Calu3 (cell line): ENCODE measurements at regions not wholly inside any gene's neighbourhood (a gene's known extent, or its start where the extent isn't known, plus 50 kb on each side); places are given as distances from the start of the nearest gene placed in this dataset.
A peak's percentile ranks its signal among the peaks of the same experiment; 100 is the strongest.

ENCODE experiments used
- BruUV-seq: library from RNA; stranded (reverse); fragments of 400-500 nt; replicated peaks from 2 replicates; lab custom pipeline; 2021; lab: Mats Ljungman, UMichigan
- CTCF ChIA-PET: fragments of 300-600 bp; sonication (Branson Sonifier 250); formaldehyde crosslinking; loops from one replicate; lab custom pipeline; 2022; ENCODE audit warnings: antibody characterized with exemption; lab: Charles Lee
- DNase-seq: peaks from one replicate; pipeline ENCODE4 v3.0.0; 2022
- H3K27ac Mint-ChIP-seq: one replicate; pipeline ENCODE4 v1.8.0; 2022; ENCODE audit warnings: mixed read lengths; ENCODE audit not compliant: unreplicated experiment
- H3K27me3 Mint-ChIP-seq: one replicate; pipeline ENCODE4 v1.8.0; 2022; ENCODE audit warnings: mixed read lengths; ENCODE audit not compliant: unreplicated experiment
- H3K36me3 Mint-ChIP-seq: one replicate; pipeline ENCODE4 v1.8.0; 2022; ENCODE audit warnings: mild to moderate bottlenecking, moderate library complexity, mixed read lengths; ENCODE audit not compliant: insufficient read depth, unreplicated experiment
- H3K4me1 Mint-ChIP-seq: one replicate; pipeline ENCODE4 v1.8.0; 2022; ENCODE audit warnings: mild to moderate bottlenecking, low read depth, mixed read lengths; ENCODE audit not compliant: unreplicated experiment
- H3K4me3 Mint-ChIP-seq: one replicate; pipeline ENCODE4 v1.8.0; 2022; ENCODE audit warnings: mild to moderate bottlenecking, low read depth, moderate library complexity, mixed read lengths; ENCODE audit not compliant: unreplicated experiment
- H3K9me3 Mint-ChIP-seq: one replicate; pipeline ENCODE4 v1.8.0; 2022; ENCODE audit warnings: low read depth, mixed read lengths; ENCODE audit not compliant: unreplicated experiment
- intact Hi-C: fragments of 100-400 bp; cut with micrococcal nuclease; formaldehyde crosslinking; loops from one replicate; pipeline ENCODE4 v1.10.0; 2022; ENCODE audit not compliant: unreplicated experiment
- TF ChIP-seq, protein P1 (sequence below): fragments of 200-600 bp; IDR thresholded peaks from one replicate; pipeline ENCODE4 v1.8.0; 2022; ENCODE audit warnings: antibody characterized with exemption; ENCODE audit not compliant: unreplicated experiment

DNA sequence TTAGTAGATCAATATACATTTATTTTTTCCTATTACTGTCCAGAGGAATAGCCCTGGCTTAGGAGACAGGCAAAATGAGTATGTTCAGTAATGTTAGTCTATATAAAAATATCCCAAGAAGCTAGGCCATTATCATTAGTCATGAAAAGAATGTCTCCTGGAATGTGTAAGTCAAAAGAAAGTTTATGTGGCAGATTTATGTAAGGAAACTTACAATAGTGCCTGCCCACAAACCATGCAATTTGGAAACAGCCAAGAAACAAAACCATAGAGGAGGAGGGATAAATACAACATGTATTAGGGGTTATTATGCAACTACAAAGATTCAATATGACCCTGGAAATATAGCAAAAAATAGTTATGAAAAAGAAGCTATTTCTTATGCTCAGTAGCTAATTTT is 96.3 kb downstream of the NOL4 start:
- Mint-ChIP-seq H3K36me3 (no peaks in the 10 kb centered on the region), H3K9me3 (no peaks in the 10 kb centered on the region), H3K27me3 (no peaks in the 10 kb centered on the region), H3K4me1 (no peaks in the 10 kb centered on the region), H3K4me3 (no peak overlapping the region), H3K27ac (no peak overlapping the region)
- intact Hi-C loops = no loop called here
- TF ChIP-seq, protein P1, sequence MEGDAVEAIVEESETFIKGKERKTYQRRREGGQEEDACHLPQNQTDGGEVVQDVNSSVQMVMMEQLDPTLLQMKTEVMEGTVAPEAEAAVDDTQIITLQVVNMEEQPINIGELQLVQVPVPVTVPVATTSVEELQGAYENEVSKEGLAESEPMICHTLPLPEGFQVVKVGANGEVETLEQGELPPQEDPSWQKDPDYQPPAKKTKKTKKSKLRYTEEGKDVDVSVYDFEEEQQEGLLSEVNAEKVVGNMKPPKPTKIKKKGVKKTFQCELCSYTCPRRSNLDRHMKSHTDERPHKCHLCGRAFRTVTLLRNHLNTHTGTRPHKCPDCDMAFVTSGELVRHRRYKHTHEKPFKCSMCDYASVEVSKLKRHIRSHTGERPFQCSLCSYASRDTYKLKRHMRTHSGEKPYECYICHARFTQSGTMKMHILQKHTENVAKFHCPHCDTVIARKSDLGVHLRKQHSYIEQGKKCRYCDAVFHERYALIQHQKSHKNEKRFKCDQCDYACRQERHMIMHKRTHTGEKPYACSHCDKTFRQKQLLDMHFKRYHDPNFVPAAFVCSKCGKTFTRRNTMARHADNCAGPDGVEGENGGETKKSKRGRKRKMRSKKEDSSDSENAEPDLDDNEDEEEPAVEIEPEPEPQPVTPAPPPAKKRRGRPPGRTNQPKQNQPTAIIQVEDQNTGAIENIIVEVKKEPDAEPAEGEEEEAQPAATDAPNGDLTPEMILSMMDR = no peak
- CTCF ChIA-PET = no interaction called here
- no TSS peak for BruUV-seq
- DNase-seq = no peak

DNA sequence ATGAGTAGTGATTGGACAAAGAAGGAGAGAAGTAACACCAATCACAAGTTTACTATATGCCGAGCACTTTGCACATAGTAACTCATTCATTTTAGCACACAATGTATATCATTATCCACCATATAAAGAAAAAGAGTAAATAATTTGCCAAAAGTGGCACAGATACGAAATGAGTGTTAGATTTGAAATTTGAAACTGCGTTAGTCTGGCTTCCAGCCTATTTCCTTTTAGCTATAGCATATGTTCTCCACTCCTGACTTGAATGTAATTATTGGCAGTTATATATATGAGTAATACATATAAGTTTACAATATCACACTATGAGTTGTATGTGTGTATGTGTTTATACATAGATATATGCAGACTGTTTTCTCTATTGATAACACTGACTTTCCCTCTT is 98.6 kb downstream of the NOL4 start:
- Mint-ChIP-seq H3K4me3 (no peak overlapping the region), H3K4me1 (peaks cover 9% of the 10 kb centered on the region), H3K36me3 (peaks cover 4% of the 10 kb centered on the region), H3K9me3 (no peaks in the 10 kb centered on the region), H3K27ac (no peak overlapping the region), H3K27me3 (no peaks in the 10 kb centered on the region)
- DNase-seq = no peak
- intact Hi-C loops = no loop called here
- no TSS peak for BruUV-seq
- TF ChIP-seq, protein P1 = no peak
- CTCF ChIA-PET = no interaction called here

DNA sequence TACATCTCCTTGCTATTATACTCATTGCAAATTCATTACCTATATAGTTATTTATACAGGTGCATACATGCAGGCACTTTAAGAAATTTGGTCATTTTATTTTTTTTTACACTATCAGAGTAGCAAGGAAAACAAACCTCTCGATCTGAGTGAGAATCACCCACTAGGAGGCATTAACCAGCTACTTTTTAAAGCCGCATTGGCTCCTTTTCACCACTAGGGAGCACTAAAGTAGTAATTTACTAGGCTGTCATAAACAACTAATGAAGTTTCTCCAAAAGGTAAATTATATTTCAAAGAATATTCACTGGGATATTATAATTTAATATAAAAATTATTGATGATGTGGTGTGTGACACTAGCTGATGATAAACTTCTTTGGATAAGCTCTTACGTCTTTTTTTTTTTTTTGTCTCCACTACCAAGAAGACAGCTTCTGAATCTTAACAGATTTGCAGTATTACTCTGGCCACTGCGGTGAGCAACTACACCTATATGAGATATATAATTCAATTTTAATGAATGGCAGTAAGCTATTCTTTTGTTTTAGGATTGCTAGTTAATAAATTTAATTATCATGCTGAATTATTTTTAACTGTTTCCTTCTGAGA is 101.9 kb downstream of the NOL4 start:
- peaks cover 5% of the 10 kb centered on the region for H3K36me3 Mint-ChIP-seq
- intact Hi-C loops = loop anchor here (1.0 kb wide), 1 partner anchor 283 kb away; no protein-coding TSS in a partner anchor
- TF ChIP-seq, protein P1 = peak; percentile 90
- H3K4me1 Mint-ChIP-seq = peaks cover 29% of the 10 kb centered on the region
- BruUV-seq = no TSS peak
- H3K27ac Mint-ChIP-seq = no peak overlapping the region
- H3K9me3 Mint-ChIP-seq = no peaks in the 10 kb centered on the region
- H3K4me3 Mint-ChIP-seq = no peak overlapping the region
- DNase-seq = peak; percentile 30
- H3K27me3 Mint-ChIP-seq = no peaks in the 10 kb centered on the region
- CTCF ChIA-PET = interaction anchor here (0.6 to 1.6 kb wide), 13 partner anchors 21 to 1392 kb away, joined by 3 to 34 read pairs (median 6); no protein-coding TSS in a partner anchor

DNA sequence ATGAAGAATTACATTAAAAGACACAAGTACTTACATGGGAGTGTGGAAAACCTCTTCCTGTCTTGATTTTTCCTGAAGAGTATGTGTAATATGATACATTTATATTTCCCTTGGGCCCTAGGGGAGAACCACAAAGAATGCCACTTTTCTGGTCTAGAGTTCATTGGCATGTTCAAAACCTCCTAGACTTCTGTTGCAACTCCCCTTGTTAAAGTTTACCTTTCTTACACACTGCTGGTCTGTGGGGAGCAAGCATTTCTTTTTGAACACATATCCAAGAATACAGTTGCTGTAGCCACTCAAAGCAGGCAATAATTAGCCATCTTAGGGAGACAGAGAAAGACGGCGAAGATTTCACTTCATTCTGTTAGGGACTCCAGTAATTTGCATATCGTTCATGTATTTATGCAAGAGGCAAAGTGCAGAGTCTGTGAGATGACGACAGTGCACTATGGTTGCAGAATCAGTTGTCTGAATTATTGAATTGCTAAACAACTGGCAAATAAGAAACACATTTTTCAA is 103.5 kb downstream of the NOL4 start:
- Mint-ChIP-seq H3K4me1 (peaks cover 37% of the 10 kb centered on the region), H3K4me3 (peak overlapping the region; percentile 68), H3K9me3 (no peaks in the 10 kb centered on the region), H3K27me3 (no peaks in the 10 kb centered on the region), H3K27ac (peak overlapping the region; percentile 81), H3K36me3 (peaks cover 5% of the 10 kb centered on the region)
- DNase-seq = peak; percentile 56
- TF ChIP-seq, protein P1 = no peak
- BruUV-seq = no TSS peak
- CTCF ChIA-PET = no interaction called here
- intact Hi-C loops = loop anchor here (1.0 to 2.0 kb wide), 2 partner anchors 201 to 666 kb away; no protein-coding TSS in a partner anchor
